Tibial nerve (tissue), 4 donors: ENCODE measurements at regions not wholly inside any gene's neighbourhood (a gene's known extent, or its start where the extent isn't known, plus 50 kb on each side); places are given as distances from the start of the nearest gene placed in this dataset.

Experiments
- DNase-seq, 2 donors: peaks; one replicate each; pipeline ENCODE4 v3.0.0-alpha.2; 2019; ENCODE audit warnings: low spot score in 2 of 2
- H3K27ac ChIP-seq, 4 donors: fragments of 200-600 bp; sonication (generic) in 3 of 4; one replicate each; pipeline ENCODE4 v1.5.1; 2017 to 2019; ENCODE audit warnings: mild to moderate bottlenecking in 1 of 4
- H3K27me3 ChIP-seq, 2 donors: fragments of 200-600 bp; sonication (generic) in 1 of 2; one replicate each; pipeline versions ENCODE4 v1.5.1 to v1.6.0; 2017 to 2019
- H3K36me3 ChIP-seq, 3 donors: fragments of 200-600 bp; sonication (generic); one replicate each; pipeline ENCODE4 v1.5.1; 2018 to 2019
- H3K4me1 ChIP-seq, 4 donors: fragments of 200-600 bp; sonication (generic) in 3 of 4; one replicate each; pipeline ENCODE4 v1.5.1; 2017 to 2019
- H3K4me3 ChIP-seq, 4 donors: fragments of 200-600 bp; sonication (generic) in 3 of 4; one replicate each; pipeline ENCODE4 v1.5.1; 2017 to 2019; ENCODE audit warnings: mild to moderate bottlenecking in 1 of 4, moderate library complexity in 1 of 4
- H3K9me3 ChIP-seq, 4 donors: fragments of 200-600 bp; sonication (generic) in 3 of 4; one replicate each; pipeline ENCODE4 v1.5.1; 2017 to 2019
- CTCF ChIP-seq, 5 experiments: fragments of 200-600 bp in 3 of 5; fragments of 450-650 bp in 2 of 5; sonication (generic) in 3 of 5; IDR thresholded peaks; one replicate each; pipeline ENCODE4 v1.5.1; 2016 to 2019; ENCODE audit warnings: antibody characterized with exemption in 5 of 5, mild to moderate bottlenecking in 3 of 5, moderate library complexity in 2 of 5
- EP300 ChIP-seq, 2 donors: sonication (generic); formaldehyde crosslinking; IDR thresholded peaks; one replicate each; pipeline ENCODE4 v1.6.1; 2017; ENCODE audit warnings: antibody characterized with exemption in 2 of 2, mild to moderate bottlenecking in 1 of 2
- POLR2A ChIP-seq, 2 donors: fragments of 450-650 bp; IDR thresholded peaks; one replicate each; pipeline ENCODE4 v1.6.1; 2017; ENCODE audit warnings: antibody characterized with exemption in 2 of 2, mild to moderate bottlenecking in 2 of 2, moderate library complexity in 2 of 2
- WGBS, 2 donors: methylation state at CpG; one replicate each; pipeline ENCODE4 v1.1.5; 2018; 5-methylcytosine and 5-hydroxymethylcytosine counted together

DNA sequence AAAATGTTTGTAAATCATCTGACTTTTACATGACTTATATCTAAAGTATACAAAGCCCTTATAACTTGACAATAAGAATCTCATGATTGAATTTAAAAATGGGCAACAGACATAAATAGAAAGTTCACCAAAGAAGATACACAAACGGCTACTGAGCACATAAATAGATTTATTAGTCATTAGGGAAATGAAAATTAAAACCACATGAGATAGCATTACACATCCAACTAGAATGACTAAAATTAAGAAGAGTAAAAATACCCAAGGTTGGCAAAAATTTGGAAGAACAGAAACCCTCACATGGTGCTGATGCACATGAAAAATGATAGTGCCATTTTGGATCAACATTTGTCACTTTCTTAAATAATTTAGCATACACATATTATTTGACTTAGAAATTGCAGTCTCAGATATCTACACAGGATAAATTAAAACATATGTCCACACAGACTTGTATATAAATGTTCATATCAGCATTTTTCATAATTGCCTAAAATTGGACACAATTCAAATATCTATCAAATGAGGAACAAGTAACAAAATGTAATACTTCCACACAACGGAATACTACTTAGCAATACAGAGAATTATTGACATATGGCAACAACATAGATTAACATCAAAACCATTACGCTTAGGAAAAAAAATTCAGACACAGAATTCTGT is 359.1 kb upstream of the DAB2 start:
- H3K4me3 ChIP-seq = no peak overlapping the region
- no peaks in the 10 kb centered on the region for H3K9me3 ChIP-seq
- WGBS, 2 donors = 50 to 53% methylated on average over 3 of the region's 3 CpGs
- H3K4me1 ChIP-seq = no peaks in the 10 kb centered on the region
- no peaks in the 10 kb centered on the region for H3K27me3 ChIP-seq
- no peak overlapping the region for H3K27ac ChIP-seq
- H3K36me3 ChIP-seq = no peaks in the 10 kb centered on the region
- TF ChIP-seq POLR2A (IDR thresholded peaks at IDR 0.05) = no peak
- TF ChIP-seq EP300 (IDR thresholded peaks at IDR 0.05) = no peak
- no peak for TF ChIP-seq CTCF (IDR thresholded peaks at IDR 0.05)
- DNase-seq = no peak

DNA sequence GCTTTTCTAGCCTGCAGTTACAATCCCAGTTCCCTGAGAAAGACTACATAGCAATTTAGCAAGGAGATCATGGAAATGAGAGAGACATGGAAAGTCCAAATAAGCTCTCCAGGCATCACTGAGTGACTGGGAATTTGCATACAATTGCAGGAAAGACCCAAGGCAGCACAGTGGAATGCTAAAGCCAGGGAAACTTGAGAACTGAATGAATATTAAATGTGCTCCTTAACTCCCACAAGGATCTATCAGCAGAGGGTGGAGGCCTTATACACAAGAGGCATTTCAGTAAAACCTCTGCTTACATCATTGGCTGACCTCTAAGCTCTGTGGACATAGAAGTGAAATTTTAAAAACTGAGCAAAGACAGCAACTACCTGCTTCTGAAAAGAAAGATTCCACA is 355.6 kb upstream of the DAB2 start:
- no peak overlapping the region for H3K27ac ChIP-seq
- H3K27me3 ChIP-seq = no peaks in the 10 kb centered on the region
- DNase-seq = no peak
- H3K4me1 ChIP-seq = no peaks in the 10 kb centered on the region
- TF ChIP-seq EP300 (IDR thresholded peaks at IDR 0.05) (no peak), POLR2A (IDR thresholded peaks at IDR 0.05) (no peak), CTCF (IDR thresholded peaks at IDR 0.05) (no peak)
- no peaks in the 10 kb centered on the region for H3K9me3 ChIP-seq
- no peak overlapping the region for H3K4me3 ChIP-seq
- no peaks in the 10 kb centered on the region for H3K36me3 ChIP-seq

GRCh38 chr5:39779831-39780230 is 355.1 kb upstream of the DAB2 start:
- Histone ChIP-seq H3K4me3 (no peak overlapping the region), H3K27me3 (no peaks in the 10 kb centered on the region), H3K36me3 (no peaks in the 10 kb centered on the region), H3K27ac (no peak overlapping the region), H3K4me1 (no peaks in the 10 kb centered on the region), H3K9me3 (no peaks in the 10 kb centered on the region)
- no peak for TF ChIP-seq POLR2A (IDR thresholded peaks at IDR 0.05)
- TF ChIP-seq CTCF (IDR thresholded peaks at IDR 0.05) = no peak
- no peak for TF ChIP-seq EP300 (IDR thresholded peaks at IDR 0.05)
- 94 to 98% methylated on average over 1 of the region's 1 CpG for WGBS, 2 donors
- no peak for DNase-seq

GRCh38 chr5:39775797-39776365 is 351.1 kb upstream of the DAB2 start:
- no peak overlapping the region for H3K4me3 ChIP-seq
- no peak overlapping the region for H3K27ac ChIP-seq
- H3K36me3 ChIP-seq = no peaks in the 10 kb centered on the region
- H3K9me3 ChIP-seq = no peaks in the 10 kb centered on the region
- 76% methylated on average over 5 of the region's 5 CpGs for WGBS, 2 donors
- TF ChIP-seq POLR2A (IDR thresholded peaks at IDR 0.05) = no peak
- TF ChIP-seq CTCF (IDR thresholded peaks at IDR 0.05) = no peak
- no peak for TF ChIP-seq EP300 (IDR thresholded peaks at IDR 0.05)
- H3K27me3 ChIP-seq = no peaks in the 10 kb centered on the region
- H3K4me1 ChIP-seq = no peaks in the 10 kb centered on the region
- no peak for DNase-seq

- Histone ChIP-seq H3K4me1 (no peaks in the 10 kb centered on the region), H3K36me3 (no peaks in the 10 kb centered on the region), H3K27me3 (no peaks in the 10 kb centered on the region), H3K27ac (no peak overlapping the region), H3K9me3 (no peaks in the 10 kb centered on the region), H3K4me3 (no peak overlapping the region)
- 43 to 44% methylated on average over 2 of the region's 2 CpGs for WGBS, 2 donors
- no peak for DNase-seq
- no peak for TF ChIP-seq CTCF (IDR thresholded peaks at IDR 0.05)
- TF ChIP-seq EP300 (IDR thresholded peaks at IDR 0.05) = no peak
- TF ChIP-seq POLR2A (IDR thresholded peaks at IDR 0.05) = no peak
Measured at GRCh38 chr5:39775086-39775796, 350.5 kb upstream of the DAB2 start.
